Heart left ventricle (tissue), 16 donors: ENCODE measurements at regions not wholly inside any gene's neighbourhood (a gene's known extent, or its start where the extent isn't known, plus 50 kb on each side); places are given as distances from the start of the nearest gene placed in this dataset.

Experiments
- ATAC-seq, 4 donors: fragments of 200-7000 bp; cut with Tn5 transposase; one replicate each; pipeline ENCODE4 v1.9.1; 2020 to 2022; ENCODE audit warnings: moderate library complexity in 4 of 4, mild to moderate bottlenecking in 3 of 4, moderate number of reproducible peaks in 1 of 4
- DNase-seq, 5 donors: peaks; one replicate each; pipeline ENCODE4 v3.0.0-alpha.2; 2020
- H3K27ac ChIP-seq, 12 donors: fragments of 200-600 bp; sonication (generic) in 4 of 12; one replicate each; pipeline versions ENCODE4 v1.5.0 to v1.8.0; 2016 to 2022; ENCODE audit warnings: mild to moderate bottlenecking in 2 of 12
- H3K27me3 ChIP-seq, 9 donors: fragments of 200-600 bp; sonication (generic) in 2 of 9; one replicate each; pipeline versions ENCODE4 v1.5.1 to v1.8.0; 2016 to 2022; ENCODE audit warnings: mild to moderate bottlenecking in 3 of 9
- H3K36me3 ChIP-seq, 9 donors: fragments of 200-600 bp; sonication (generic) in 2 of 9; one replicate each; pipeline versions ENCODE4 v1.5.0 to v1.8.0; 2018 to 2022; ENCODE audit warnings: mild to moderate bottlenecking in 2 of 9
- H3K4me1 ChIP-seq, 12 donors: fragments of 200-600 bp; sonication (generic) in 4 of 12; one replicate each; pipeline versions ENCODE4 v1.5.0 to v1.8.0; 2016 to 2022; ENCODE audit warnings: mild to moderate bottlenecking in 3 of 12
- H3K4me3 ChIP-seq, 12 donors: fragments of 200-600 bp; sonication (generic) in 4 of 12; one replicate each; pipeline versions ENCODE4 v1.5.0 to v1.8.0; 2017 to 2022; ENCODE audit warnings: mild to moderate bottlenecking in 9 of 12, moderate library complexity in 4 of 12
- H3K9me3 ChIP-seq, 12 donors: fragments of 200-600 bp; sonication (generic) in 4 of 12; one replicate each; pipeline versions ENCODE4 v1.5.0 to v1.8.0; 2016 to 2022; ENCODE audit warnings: mild to moderate bottlenecking in 1 of 12
- POLR2A ChIP-seq, 2 donors: fragments of 450-650 bp; IDR thresholded peaks; one replicate each; pipeline ENCODE4 v1.6.1; 2017; ENCODE audit warnings: antibody characterized with exemption in 2 of 2, mild to moderate bottlenecking in 2 of 2, moderate library complexity in 2 of 2
- WGBS, 4 donors: extraction: QIAGEN DNeasy Blood & Tissue Kit in 2 of 4; methylation state at CpG; one replicate each; pipeline versions ENCODE4 v1.1.5 to v1.1.7; 2013 to 2018; 5-methylcytosine and 5-hydroxymethylcytosine counted together
- intact Hi-C, 10 donors: fragments of 100-400 bp; cut with DNase I; formaldehyde crosslinking; loops; one replicate each; pipeline versions ENCODE4 v1.11.1 to v1.14.2; 2022
- TF ChIP-seq, protein P1 (sequence below), 12 donors: fragments of 200-600 bp; sonication (generic) in 4 of 12; IDR thresholded peaks; one replicate each; pipeline versions ENCODE4 v1.5.0 to v1.8.0; 2018 to 2022; ENCODE audit warnings: antibody characterized with exemption in 12 of 12, mild to moderate bottlenecking in 5 of 12
- donor health status: ischemic (EF 13 %, LVEDD 7.1; RV severe dilation, severe dysfunction).
- donor health status: healthy with polysubstance abuse.
- donor health status: DM: no; HTN: yes; CAD: no.
- donor health status: DM: no; HTN: no; CAD: no.
- donor health status: ischemic (EF 25% LVEDD 6.9; RV normal size, moderate dysfunction).
- donor health status: ischemic (EF 25% LVEDD 5.7; RV mildly dilated, moderate dysfunction).
- donor health status: healthy.
- donor health status: DM: yes; HTN: yes; CAD: no.
- donor health status: ischemic (EF 35%, LVEDD 5.7; RV mildly dilated, moderate dysfunction).
- donor health status: nonischemic (EF 11% LVEDD 7.7; RV severe dilation, severe dysfunction).
- donor health status: DM: yes; HTN: yes; CAD: no.
- donor health status: PGD.
- donor health status: ischemic (EF 29% LVEDD 5.4; RV normal size, mild dysfunction).
- donor health status: nonischemic (EF 23%, LVEDD 6.1; RV moderate dilation, normal function).

DNA sequence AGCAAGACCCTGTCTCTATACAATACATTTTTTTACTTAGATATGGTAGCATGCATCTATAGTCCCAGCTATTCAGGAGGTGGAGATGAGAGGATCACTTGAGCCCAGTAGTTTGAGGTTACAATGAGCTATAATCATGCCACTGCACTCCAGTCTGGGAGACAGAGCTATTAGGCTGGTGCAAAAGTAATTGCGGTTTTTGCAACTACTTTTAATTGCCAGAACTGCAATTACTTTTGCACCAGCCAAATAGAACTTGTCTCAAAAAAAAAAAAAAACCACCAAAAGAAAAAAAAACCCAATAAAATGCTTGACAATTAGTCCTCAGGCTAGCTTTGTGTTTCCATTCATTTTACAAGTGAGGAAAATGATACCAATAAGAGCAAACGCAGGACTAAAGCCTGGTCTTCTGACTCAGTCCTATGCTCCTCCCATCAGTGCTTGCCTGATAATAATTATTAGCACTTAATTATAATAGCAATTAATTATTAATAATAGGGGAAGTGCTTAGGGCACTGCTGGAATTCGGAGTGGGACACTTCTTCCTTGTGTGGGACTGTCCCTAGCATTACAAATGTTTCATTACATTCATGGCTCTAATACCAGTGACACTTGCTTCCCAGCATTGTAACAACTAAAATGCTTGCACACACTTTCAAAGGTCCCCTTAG, 73.1 kb upstream of the TAF1L start:
- Histone ChIP-seq H3K4me1 (no peaks in the 10 kb centered on the region), H3K27ac (no peak overlapping the region), H3K9me3 (no peaks in the 10 kb centered on the region), H3K27me3 (no peaks in the 10 kb centered on the region), H3K4me3 (no peak overlapping the region), H3K36me3 (no peaks in the 10 kb centered on the region)
- TF ChIP-seq, protein P1, sequence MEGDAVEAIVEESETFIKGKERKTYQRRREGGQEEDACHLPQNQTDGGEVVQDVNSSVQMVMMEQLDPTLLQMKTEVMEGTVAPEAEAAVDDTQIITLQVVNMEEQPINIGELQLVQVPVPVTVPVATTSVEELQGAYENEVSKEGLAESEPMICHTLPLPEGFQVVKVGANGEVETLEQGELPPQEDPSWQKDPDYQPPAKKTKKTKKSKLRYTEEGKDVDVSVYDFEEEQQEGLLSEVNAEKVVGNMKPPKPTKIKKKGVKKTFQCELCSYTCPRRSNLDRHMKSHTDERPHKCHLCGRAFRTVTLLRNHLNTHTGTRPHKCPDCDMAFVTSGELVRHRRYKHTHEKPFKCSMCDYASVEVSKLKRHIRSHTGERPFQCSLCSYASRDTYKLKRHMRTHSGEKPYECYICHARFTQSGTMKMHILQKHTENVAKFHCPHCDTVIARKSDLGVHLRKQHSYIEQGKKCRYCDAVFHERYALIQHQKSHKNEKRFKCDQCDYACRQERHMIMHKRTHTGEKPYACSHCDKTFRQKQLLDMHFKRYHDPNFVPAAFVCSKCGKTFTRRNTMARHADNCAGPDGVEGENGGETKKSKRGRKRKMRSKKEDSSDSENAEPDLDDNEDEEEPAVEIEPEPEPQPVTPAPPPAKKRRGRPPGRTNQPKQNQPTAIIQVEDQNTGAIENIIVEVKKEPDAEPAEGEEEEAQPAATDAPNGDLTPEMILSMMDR (IDR thresholded peaks at IDR 0.05): no peak
- TF ChIP-seq POLR2A (IDR thresholded peaks at IDR 0.05): no peak
- 60 to 78% (median 62%) methylated on average over 3 of the region's 3 CpGs for WGBS, 4 donors
- ATAC-seq: no peak
- DNase-seq: no peak
- intact Hi-C loops: loop anchor here in 2 of 10 donors (10.0 kb wide), 2 partner anchors 54 to 74 kb away; partner anchors contain the start of gene TAF1L (in 1 of the 2)

DNA sequence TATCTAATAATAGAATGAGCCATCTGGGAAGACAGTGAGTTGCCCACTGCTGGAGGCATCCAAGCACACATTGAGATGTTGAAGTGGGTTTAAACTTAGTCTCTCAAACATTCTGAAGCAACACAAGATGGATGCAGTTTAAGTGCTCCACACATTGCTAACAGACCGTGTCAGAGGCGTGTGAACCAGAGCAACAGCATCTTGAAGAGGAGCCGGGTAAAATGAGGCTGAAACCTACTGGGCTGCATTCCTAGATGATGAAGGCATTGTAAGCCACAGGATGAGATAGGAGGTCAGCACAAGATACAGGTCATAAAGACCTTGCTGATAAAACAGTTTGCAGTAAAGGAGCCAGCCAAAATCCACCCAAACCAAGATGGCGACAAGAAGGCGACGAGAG, 73.5 kb upstream of the TMEM215 start:
- intact Hi-C loops: loop anchor here in 2 of 10 donors (10.0 kb wide), 2 partner anchors 55 to 75 kb away; partner anchors contain the start of gene TAF1L (in 1 of the 2)

GRCh38 chr9:32716425-32716824, 66.9 kb upstream of the TMEM215 start:
- H3K4me1 ChIP-seq: no peaks in the 10 kb centered on the region
- DNase-seq: no peak
- H3K36me3 ChIP-seq: no peaks in the 10 kb centered on the region
- no peak overlapping the region for H3K27ac ChIP-seq
- intact Hi-C loops: loop anchor here in 1 of 10 donors (5.0 kb wide), 1 partner anchor 34 kb away; no protein-coding TSS in a partner anchor
- no peaks in the 10 kb centered on the region for H3K9me3 ChIP-seq
- no peaks in the 10 kb centered on the region for H3K27me3 ChIP-seq
- H3K4me3 ChIP-seq: no peak overlapping the region
- TF ChIP-seq POLR2A (IDR thresholded peaks at IDR 0.05): no peak
- TF ChIP-seq, protein P1 (IDR thresholded peaks at IDR 0.05): no peak
- ATAC-seq: no peak
- WGBS, 4 donors: 90 to 94% (median 92%) methylated on average over 1 of the region's 1 CpG

More for the DNA sequence above, 73.5 kb upstream of the TMEM215 start:
- Histone ChIP-seq H3K4me1 (no peaks in the 10 kb centered on the region), H3K36me3 (no peaks in the 10 kb centered on the region), H3K27me3 (no peaks in the 10 kb centered on the region), H3K27ac (no peak overlapping the region), H3K4me3 (no peak overlapping the region), H3K9me3 (no peaks in the 10 kb centered on the region)
- TF ChIP-seq POLR2A (IDR thresholded peaks at IDR 0.05): no peak
- TF ChIP-seq, protein P1 (IDR thresholded peaks at IDR 0.05): no peak
- 85 to 96% (median 90%) methylated on average over 6 of the region's 6 CpGs for WGBS, 4 donors
- ATAC-seq: no peak
- no peak for DNase-seq

- no peak overlapping the region for H3K27ac ChIP-seq
- ATAC-seq: no peak
- H3K9me3 ChIP-seq: no peaks in the 10 kb centered on the region
- TF ChIP-seq POLR2A (IDR thresholded peaks at IDR 0.05): no peak
- TF ChIP-seq, protein P1 (IDR thresholded peaks at IDR 0.05): no peak
- H3K27me3 ChIP-seq: no peaks in the 10 kb centered on the region
- WGBS, 4 donors: 49 to 65% (median 58%) methylated on average over 4 of the region's 4 CpGs
- no peak for DNase-seq
- H3K4me3 ChIP-seq: no peak overlapping the region
- H3K36me3 ChIP-seq: no peaks in the 10 kb centered on the region
- intact Hi-C loops: loop anchor here in 1 of 10 donors (5.0 kb wide), 1 partner anchor 35 kb away; no protein-coding TSS in a partner anchor
- H3K4me1 ChIP-seq: no peaks in the 10 kb centered on the region
These were observed 66.3 kb upstream of the TMEM215 start for GRCh38 chr9:32716955-32717543.
